ENCODE measurements at regions not wholly inside any gene's neighbourhood (a gene's known extent, or its start where the extent isn't known, plus 50 kb on each side); places are given as distances from the start of the nearest gene placed in this dataset.
A peak's percentile ranks its signal among the peaks of the same experiment; 100 is the strongest.

DNA sequence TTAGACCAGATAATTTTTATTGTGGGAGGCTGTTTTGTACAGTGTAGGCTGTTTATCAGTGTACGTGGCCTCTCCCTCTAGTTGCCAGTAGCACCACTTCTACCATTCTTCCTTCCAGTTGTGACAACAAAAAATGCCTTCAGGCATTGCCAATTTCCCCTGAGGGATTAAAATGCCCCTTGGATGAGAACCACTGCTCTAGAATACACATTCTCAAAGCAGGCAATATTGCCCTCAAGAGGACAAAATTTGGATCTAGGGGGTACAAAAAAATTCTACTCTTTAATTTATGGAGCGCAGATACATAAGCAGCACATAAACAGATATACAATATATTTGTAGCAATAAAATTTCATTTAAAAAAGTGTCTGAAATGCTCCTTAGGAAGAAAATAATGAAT, 674.6 kb downstream of the PTPRC start:
- no peaks in the 10 kb centered on the region for H3K9me3 ChIP-seq (ENCODE audit: insufficient read depth, low read depth, low read length)
- peak in 1 of 2 donors; percentile 32 for DNase-seq
- H3K9ac ChIP-seq (ENCODE audit: low read length) = no peak overlapping the region
- no peaks in the 10 kb centered on the region for H3K4me1 ChIP-seq (ENCODE audit: control insufficient read depth in 1 of 2, insufficient read depth in 2 of 2, low read length in 2 of 2)
- no peak overlapping the region for H2AFZ ChIP-seq (ENCODE audit: insufficient read depth, low read length, poor library complexity)
- no peak overlapping the region for H3K14ac ChIP-seq (ENCODE audit: low read length)
- H3K79me2 ChIP-seq (ENCODE audit: control insufficient read depth, insufficient read depth, low read length, poor library complexity) = no peaks in the 10 kb centered on the region
- no peak overlapping the region for H4K12ac ChIP-seq (ENCODE audit: low read depth, low read length)
- no peaks in the 10 kb centered on the region for H3K27me3 ChIP-seq (ENCODE audit: insufficient read depth, low read length)
- no peak overlapping the region for H2BK120ac ChIP-seq (ENCODE audit: insufficient read depth, low read length, poor library complexity)
- H3K18ac ChIP-seq (ENCODE audit: low read length) = no peak overlapping the region
- H2BK12ac ChIP-seq (ENCODE audit: low read length) = no peak overlapping the region
- H3K4me2 ChIP-seq (ENCODE audit: low read length) = no peak overlapping the region
- H4K8ac ChIP-seq (ENCODE audit: low read depth, low read length) = no peak overlapping the region
- H3K23ac ChIP-seq (ENCODE audit: low read length) = no peak overlapping the region
- H2BK5ac ChIP-seq (ENCODE audit: low read depth, low read length, poor library complexity) = no peak overlapping the region
- H4K91ac ChIP-seq (ENCODE audit: low read depth, low read length) = no peak overlapping the region
- H3K4ac ChIP-seq (ENCODE audit: low read depth, low read length) = no peak overlapping the region
- H3K4me3 ChIP-seq (ENCODE audit: low read depth, low read length) = no peak overlapping the region
- no CpG with 5 or more reads among the region's 2 CpGs for WGBS (ENCODE audit: extremely low coverage, insufficient coverage, insufficient read length)
- no peaks in the 10 kb centered on the region for H3K79me1 ChIP-seq (ENCODE audit: low read length)
- H2AK5ac ChIP-seq (ENCODE audit: low read length) = no peak overlapping the region
- no peak overlapping the region for H3K27ac ChIP-seq (ENCODE audit: low read depth, low read length)
- H3K36me3 ChIP-seq (ENCODE audit: control insufficient read depth in 1 of 2, insufficient read depth in 2 of 2, low read length in 2 of 2) = no peaks in the 10 kb centered on the region

DNA sequence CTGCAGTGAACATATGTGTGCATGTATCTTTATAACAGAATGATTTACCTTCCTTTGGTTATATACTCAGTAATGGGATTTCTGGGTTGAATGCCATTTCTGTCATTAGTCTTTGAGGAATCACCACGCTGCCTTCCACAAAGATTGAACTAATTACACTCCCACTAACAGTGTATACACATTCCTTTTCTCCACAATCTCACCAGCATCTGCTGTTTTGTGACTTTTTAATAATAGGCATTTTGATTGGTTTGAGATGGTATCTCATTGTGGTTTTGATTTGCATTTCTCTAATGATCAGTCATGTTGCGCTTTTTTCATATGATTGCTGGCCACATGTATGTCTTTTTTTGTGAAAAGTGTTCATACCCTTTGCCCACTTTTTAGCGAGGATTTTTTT, 680.5 kb downstream of the PTPRC start:
- Histone ChIP-seq H3K4me1 (ENCODE audit: control insufficient read depth in 1 of 2, insufficient read depth in 2 of 2, low read length in 2 of 2) (no peaks in the 10 kb centered on the region), H3K27ac (ENCODE audit: low read depth, low read length) (no peak overlapping the region), H3K79me2 (ENCODE audit: control insufficient read depth, insufficient read depth, low read length, poor library complexity) (no peaks in the 10 kb centered on the region), H4K12ac (ENCODE audit: low read depth, low read length) (no peak overlapping the region), H2BK12ac (ENCODE audit: low read length) (no peak overlapping the region), H3K4ac (ENCODE audit: low read depth, low read length) (no peak overlapping the region), H3K9me3 (ENCODE audit: insufficient read depth, low read depth, low read length) (no peaks in the 10 kb centered on the region), H2AK5ac (ENCODE audit: low read length) (no peak overlapping the region), H4K8ac (ENCODE audit: low read depth, low read length) (no peak overlapping the region), H3K4me2 (ENCODE audit: low read length) (no peak overlapping the region), H3K27me3 (ENCODE audit: insufficient read depth, low read length) (no peaks in the 10 kb centered on the region), H3K9ac (ENCODE audit: low read length) (no peak overlapping the region), H3K18ac (ENCODE audit: low read length) (no peak overlapping the region), H2AFZ (ENCODE audit: insufficient read depth, low read length, poor library complexity) (no peak overlapping the region), H2BK120ac (ENCODE audit: insufficient read depth, low read length, poor library complexity) (no peak overlapping the region), H4K91ac (ENCODE audit: low read depth, low read length) (no peak overlapping the region), H3K23ac (ENCODE audit: low read length) (no peak overlapping the region), H2BK5ac (ENCODE audit: low read depth, low read length, poor library complexity) (no peak overlapping the region), H3K36me3 (ENCODE audit: control insufficient read depth in 1 of 2, insufficient read depth in 2 of 2, low read length in 2 of 2) (no peaks in the 10 kb centered on the region), H3K79me1 (ENCODE audit: low read length) (no peaks in the 10 kb centered on the region), H3K14ac (ENCODE audit: low read length) (no peak overlapping the region), H3K4me3 (ENCODE audit: low read depth, low read length) (no peak overlapping the region)
- DNase-seq = no peak
- WGBS (ENCODE audit: extremely low coverage, insufficient coverage, insufficient read length) = no CpG with 5 or more reads among the region's 3 CpGs

GRCh38 chr1:199322278-199322677, 683.4 kb downstream of the PTPRC start:
- Histone ChIP-seq H2BK120ac (ENCODE audit: insufficient read depth, low read length, poor library complexity) (no peak overlapping the region), H3K4ac (ENCODE audit: low read depth, low read length) (no peak overlapping the region), H3K27me3 (ENCODE audit: insufficient read depth, low read length) (no peaks in the 10 kb centered on the region), H2BK12ac (ENCODE audit: low read length) (no peak overlapping the region), H3K18ac (ENCODE audit: low read length) (no peak overlapping the region), H2AK5ac (ENCODE audit: low read length) (no peak overlapping the region), H4K8ac (ENCODE audit: low read depth, low read length) (no peak overlapping the region), H3K27ac (ENCODE audit: low read depth, low read length) (no peak overlapping the region), H3K36me3 (ENCODE audit: control insufficient read depth in 1 of 2, insufficient read depth in 2 of 2, low read length in 2 of 2) (no peaks in the 10 kb centered on the region), H3K4me1 (ENCODE audit: control insufficient read depth in 1 of 2, insufficient read depth in 2 of 2, low read length in 2 of 2) (no peaks in the 10 kb centered on the region), H3K14ac (ENCODE audit: low read length) (no peak overlapping the region), H4K12ac (ENCODE audit: low read depth, low read length) (no peak overlapping the region), H3K79me2 (ENCODE audit: control insufficient read depth, insufficient read depth, low read length, poor library complexity) (no peaks in the 10 kb centered on the region), H3K4me3 (ENCODE audit: low read depth, low read length) (no peak overlapping the region), H3K4me2 (ENCODE audit: low read length) (no peak overlapping the region), H3K23ac (ENCODE audit: low read length) (no peak overlapping the region), H3K79me1 (ENCODE audit: low read length) (no peaks in the 10 kb centered on the region), H3K9ac (ENCODE audit: low read length) (no peak overlapping the region), H2AFZ (ENCODE audit: insufficient read depth, low read length, poor library complexity) (no peak overlapping the region), H2BK5ac (ENCODE audit: low read depth, low read length, poor library complexity) (no peak overlapping the region), H3K9me3 (ENCODE audit: insufficient read depth, low read depth, low read length) (no peaks in the 10 kb centered on the region), H4K91ac (ENCODE audit: low read depth, low read length) (no peak overlapping the region)
- no CpG with 5 or more reads among the region's 1 CpG for WGBS (ENCODE audit: extremely low coverage, insufficient coverage, insufficient read length)
- DNase-seq = no peak

GRCh38 chr1:199333180-199333579, 694.3 kb upstream of the NR5A2 start:
- WGBS (ENCODE audit: extremely low coverage, insufficient coverage, insufficient read length) = no CpG with 5 or more reads among the region's 3 CpGs
- Histone ChIP-seq H2AK5ac (ENCODE audit: low read length) (no peak overlapping the region), H2AFZ (ENCODE audit: insufficient read depth, low read length, poor library complexity) (no peak overlapping the region), H3K9ac (ENCODE audit: low read length) (no peak overlapping the region), H3K36me3 (ENCODE audit: control insufficient read depth in 1 of 2, insufficient read depth in 2 of 2, low read length in 2 of 2) (no peaks in the 10 kb centered on the region), H3K27me3 (ENCODE audit: insufficient read depth, low read length) (no peaks in the 10 kb centered on the region), H3K4me1 (ENCODE audit: control insufficient read depth in 1 of 2, insufficient read depth in 2 of 2, low read length in 2 of 2) (no peaks in the 10 kb centered on the region), H3K18ac (ENCODE audit: low read length) (no peak overlapping the region), H3K23ac (ENCODE audit: low read length) (no peak overlapping the region), H2BK12ac (ENCODE audit: low read length) (no peak overlapping the region), H3K79me2 (ENCODE audit: control insufficient read depth, insufficient read depth, low read length, poor library complexity) (no peaks in the 10 kb centered on the region), H3K4me3 (ENCODE audit: low read depth, low read length) (no peak overlapping the region), H3K27ac (ENCODE audit: low read depth, low read length) (no peak overlapping the region), H3K4ac (ENCODE audit: low read depth, low read length) (no peak overlapping the region), H4K91ac (ENCODE audit: low read depth, low read length) (no peak overlapping the region), H3K9me3 (ENCODE audit: insufficient read depth, low read depth, low read length) (peaks cover 2% of the 10 kb centered on the region), H4K8ac (ENCODE audit: low read depth, low read length) (no peak overlapping the region), H2BK120ac (ENCODE audit: insufficient read depth, low read length, poor library complexity) (no peak overlapping the region), H3K14ac (ENCODE audit: low read length) (no peak overlapping the region), H4K12ac (ENCODE audit: low read depth, low read length) (no peak overlapping the region), H2BK5ac (ENCODE audit: low read depth, low read length, poor library complexity) (no peak overlapping the region), H3K79me1 (ENCODE audit: low read length) (no peaks in the 10 kb centered on the region), H3K4me2 (ENCODE audit: low read length) (no peak overlapping the region)
- peak in 1 of 2 donors; percentile 10 for DNase-seq

All from trophoblast cell (in vitro differentiated cells and primary cell).